Mesothelial cell of epicardium (in vitro differentiated cells): ENCODE measurements at regions not wholly inside any gene's neighbourhood (a gene's known extent, or its start where the extent isn't known, plus 50 kb on each side); places are given as distances from the start of the nearest gene placed in this dataset.
A peak's percentile ranks its signal among the peaks of the same experiment; 100 is the strongest.

Experiments
- DNase-seq, 2 experiments: peaks; one replicate each; pipeline ENCODE4 v3.0.0; 2021; ENCODE audit warnings: low spot score in 2 of 2; ENCODE audit not compliant: unreplicated experiment in 2 of 2
- H3K27ac Mint-ChIP-seq: 2 replicates; pipeline ENCODE4 v1.8.0; 2021; ENCODE audit warnings: mixed read lengths
- H3K27me3 Mint-ChIP-seq: 2 replicates; pipeline ENCODE4 v1.8.0; 2021; ENCODE audit warnings: low read depth, mixed read lengths
- H3K36me3 Mint-ChIP-seq: 2 replicates; pipeline ENCODE4 v1.8.0; 2021; ENCODE audit warnings: mixed read lengths
- H3K4me1 Mint-ChIP-seq: 2 replicates; pipeline ENCODE4 v1.8.0; 2021; ENCODE audit warnings: mixed read lengths
- H3K4me3 Mint-ChIP-seq: 2 replicates; pipeline ENCODE4 v1.8.0; 2021; ENCODE audit warnings: mild to moderate bottlenecking, moderate library complexity, mixed read lengths
- H3K9me3 Mint-ChIP-seq: 2 replicates; pipeline ENCODE4 v1.8.0; 2021; ENCODE audit warnings: mixed read lengths
- CTCF ChIP-seq: fragments of 200-600 bp; sonication (generic); IDR thresholded peaks from one replicate; pipeline ENCODE4 v1.5.0; 2021; ENCODE audit warnings: antibody characterized with exemption; ENCODE audit not compliant: unreplicated experiment

GRCh38 chrX:22481436-22481835 lies 208.7 kb downstream of the CBLL2 start:
- peaks cover 6% of the 10 kb centered on the region for H3K4me1 Mint-ChIP-seq
- H3K27ac Mint-ChIP-seq = no peak overlapping the region
- no peaks in the 10 kb centered on the region for H3K27me3 Mint-ChIP-seq
- no peaks in the 10 kb centered on the region for H3K36me3 Mint-ChIP-seq
- DNase-seq = no peak
- peaks cover 47% of the 10 kb centered on the region for H3K9me3 Mint-ChIP-seq
- no peak overlapping the region for H3K4me3 Mint-ChIP-seq
- TF ChIP-seq CTCF = no peak

- H3K27me3 Mint-ChIP-seq = no peaks in the 10 kb centered on the region
- peaks cover 32% of the 10 kb centered on the region for H3K9me3 Mint-ChIP-seq
- TF ChIP-seq CTCF = no peak
- H3K27ac Mint-ChIP-seq = peak overlapping the region; percentile 28
- peaks cover 11% of the 10 kb centered on the region for H3K4me1 Mint-ChIP-seq
- H3K4me3 Mint-ChIP-seq = no peak overlapping the region
- H3K36me3 Mint-ChIP-seq = peaks cover 4% of the 10 kb centered on the region
- DNase-seq = no peak
Measured at GRCh38 chrX:22486296-22486695, 213.6 kb downstream of the CBLL2 start.

- no peaks in the 10 kb centered on the region for H3K27me3 Mint-ChIP-seq
- no peak overlapping the region for H3K4me3 Mint-ChIP-seq
- H3K36me3 Mint-ChIP-seq = no peaks in the 10 kb centered on the region
- no peak overlapping the region for H3K27ac Mint-ChIP-seq
- no peak for TF ChIP-seq CTCF
- DNase-seq = no peak
- H3K4me1 Mint-ChIP-seq = peaks cover 12% of the 10 kb centered on the region
- H3K9me3 Mint-ChIP-seq = peaks cover 33% of the 10 kb centered on the region
Measured at GRCh38 chrX:22516893-22517292, 244.2 kb downstream of the CBLL2 start.

- H3K27ac Mint-ChIP-seq = no peak overlapping the region
- peaks cover 41% of the 10 kb centered on the region for H3K9me3 Mint-ChIP-seq
- DNase-seq = no peak
- no peaks in the 10 kb centered on the region for H3K27me3 Mint-ChIP-seq
- peaks cover 12% of the 10 kb centered on the region for H3K4me1 Mint-ChIP-seq
- no peaks in the 10 kb centered on the region for H3K36me3 Mint-ChIP-seq
- no peak for TF ChIP-seq CTCF
- no peak overlapping the region for H3K4me3 Mint-ChIP-seq
Measured at GRCh38 chrX:22520128-22520828, 247.6 kb downstream of the CBLL2 start.

GRCh38 chrX:22526339-22526738 lies 253.6 kb downstream of the CBLL2 start:
- TF ChIP-seq CTCF = no peak
- H3K9me3 Mint-ChIP-seq = peaks cover 47% of the 10 kb centered on the region
- no peaks in the 10 kb centered on the region for H3K4me1 Mint-ChIP-seq
- no peak for DNase-seq
- no peak overlapping the region for H3K27ac Mint-ChIP-seq
- no peaks in the 10 kb centered on the region for H3K36me3 Mint-ChIP-seq
- no peaks in the 10 kb centered on the region for H3K27me3 Mint-ChIP-seq
- no peak overlapping the region for H3K4me3 Mint-ChIP-seq

GRCh38 chrX:22527302-22527701 lies 254.6 kb downstream of the CBLL2 start:
- Mint-ChIP-seq H3K36me3 (no peaks in the 10 kb centered on the region), H3K4me3 (no peak overlapping the region), H3K4me1 (no peaks in the 10 kb centered on the region), H3K9me3 (peaks cover 40% of the 10 kb centered on the region), H3K27ac (no peak overlapping the region), H3K27me3 (no peaks in the 10 kb centered on the region)
- TF ChIP-seq CTCF = no peak
- DNase-seq = no peak
